ENCODE measurements at regions not wholly inside any gene's neighbourhood (a gene's known extent, or its start where the extent isn't known, plus 50 kb on each side); places are given as distances from the start of the nearest gene placed in this dataset.
"Not testable (repeated sequence)": the region's sequence is repeated elsewhere in the genome, so short reads cannot be mapped to it uniquely, and the experiment has no call there.

- H3K27me3 ChIP-seq (ENCODE audit: control insufficient read depth in 1 of 2, insufficient read depth in 2 of 2, low read length in 2 of 2), result no peaks in the 10 kb centered on the region
- no peak overlapping the region for H3K27ac ChIP-seq (ENCODE audit: low read depth in 2 of 2, low read length in 1 of 2)
- H3K4me1 ChIP-seq (ENCODE audit: control insufficient read depth in 2 of 2, insufficient read depth in 2 of 2, low read length in 1 of 2), result peaks cover 2 to 6% of the 10 kb centered on the region in 2 donors
- no peaks in the 10 kb centered on the region for H3K9me3 ChIP-seq (ENCODE audit: control insufficient read depth in 2 of 2, insufficient read depth in 1 of 2, low read depth in 1 of 2, low read length in 1 of 2)
- H3K36me3 ChIP-seq (ENCODE audit: control insufficient read depth in 2 of 2, insufficient read depth in 2 of 2, low read length in 1 of 2), result no peaks in the 10 kb centered on the region
- H3K4me3 ChIP-seq (ENCODE audit: low read depth in 1 of 2, low read length in 2 of 2), result no peak overlapping the region
- WGBS, 2 donors, result 33 to 44% methylated on average over 4 of the region's 4 CpGs
Observed at GRCh38 chr3:64440498-64440897, 215.2 kb upstream of the PRICKLE2 start.

GRCh38 chr3:64438812-64439211, 213.5 kb upstream of the PRICKLE2 start:
- Histone ChIP-seq H3K27ac (ENCODE audit: low read depth in 2 of 2, low read length in 1 of 2) (no peak overlapping the region), H3K4me1 (ENCODE audit: control insufficient read depth in 2 of 2, insufficient read depth in 2 of 2, low read length in 1 of 2) (peaks cover 0 to 2% of the 10 kb centered on the region in 2 donors), H3K4me3 (ENCODE audit: low read depth in 1 of 2, low read length in 2 of 2) (no peak overlapping the region), H3K9me3 (ENCODE audit: control insufficient read depth in 2 of 2, insufficient read depth in 1 of 2, low read depth in 1 of 2, low read length in 1 of 2) (peaks cover 0 to 3% of the 10 kb centered on the region in 2 donors), H3K27me3 (ENCODE audit: control insufficient read depth in 1 of 2, insufficient read depth in 2 of 2, low read length in 2 of 2) (no peaks in the 10 kb centered on the region), H3K36me3 (ENCODE audit: control insufficient read depth in 2 of 2, insufficient read depth in 2 of 2, low read length in 1 of 2) (no peaks in the 10 kb centered on the region)
- WGBS, 2 donors, result 56 to 64% methylated on average over 7 of the region's 7 CpGs

GRCh38 chr3:64438066-64438465, 212.8 kb upstream of the PRICKLE2 start:
- Histone ChIP-seq H3K4me1 (ENCODE audit: control insufficient read depth in 2 of 2, insufficient read depth in 2 of 2, low read length in 1 of 2) (peaks cover 0 to 2% of the 10 kb centered on the region in 2 donors), H3K36me3 (ENCODE audit: control insufficient read depth in 2 of 2, insufficient read depth in 2 of 2, low read length in 1 of 2) (no peaks in the 10 kb centered on the region), H3K9me3 (ENCODE audit: control insufficient read depth in 2 of 2, insufficient read depth in 1 of 2, low read depth in 1 of 2, low read length in 1 of 2) (peaks cover 0 to 3% of the 10 kb centered on the region in 2 donors), H3K4me3 (ENCODE audit: low read depth in 1 of 2, low read length in 2 of 2) (no peak overlapping the region), H3K27me3 (ENCODE audit: control insufficient read depth in 1 of 2, insufficient read depth in 2 of 2, low read length in 2 of 2) (no peaks in the 10 kb centered on the region), H3K27ac (ENCODE audit: low read depth in 2 of 2, low read length in 1 of 2) (no peak overlapping the region)
- 46 to 73% methylated on average over 1 of the region's 1 CpG for WGBS, 2 donors

- WGBS, 2 donors, result 81 to 83% methylated on average over 5 of the region's 5 CpGs
- no peak overlapping the region for H3K4me3 ChIP-seq (ENCODE audit: low read depth in 1 of 2, low read length in 2 of 2)
- H3K9me3 ChIP-seq (ENCODE audit: control insufficient read depth in 2 of 2, insufficient read depth in 1 of 2, low read depth in 1 of 2, low read length in 1 of 2), result peaks cover 0 to 3% of the 10 kb centered on the region in 2 donors
- no peaks in the 10 kb centered on the region for H3K27me3 ChIP-seq (ENCODE audit: control insufficient read depth in 1 of 2, insufficient read depth in 2 of 2, low read length in 2 of 2)
- H3K4me1 ChIP-seq (ENCODE audit: control insufficient read depth in 2 of 2, insufficient read depth in 2 of 2, low read length in 1 of 2), result peaks cover 0 to 2% of the 10 kb centered on the region in 2 donors
- H3K36me3 ChIP-seq (ENCODE audit: control insufficient read depth in 2 of 2, insufficient read depth in 2 of 2, low read length in 1 of 2), result no peaks in the 10 kb centered on the region
- H3K27ac ChIP-seq (ENCODE audit: low read depth in 2 of 2, low read length in 1 of 2), result no peak overlapping the region
Observed at GRCh38 chr3:64437131-64437530, 211.9 kb upstream of the PRICKLE2 start.

- H3K9me3 ChIP-seq (ENCODE audit: control insufficient read depth in 2 of 2, insufficient read depth in 1 of 2, low read depth in 1 of 2, low read length in 1 of 2); H3K27ac ChIP-seq (ENCODE audit: low read depth in 2 of 2, low read length in 1 of 2); H3K27me3 ChIP-seq (ENCODE audit: control insufficient read depth in 1 of 2, insufficient read depth in 2 of 2, low read length in 2 of 2); H3K36me3 ChIP-seq (ENCODE audit: control insufficient read depth in 2 of 2, insufficient read depth in 2 of 2, low read length in 1 of 2); H3K4me3 ChIP-seq (ENCODE audit: low read depth in 1 of 2, low read length in 2 of 2); H3K4me1 ChIP-seq (ENCODE audit: control insufficient read depth in 2 of 2, insufficient read depth in 2 of 2, low read length in 1 of 2): not testable (repeated sequence)
- 88 to 94% methylated on average over 2 of the region's 2 CpGs for whole genome bisulfite sequencing, 2 donors
Observed at GRCh38 chr3:64435023-64435422, 209.8 kb upstream of the PRICKLE2 start.

- no peaks in the 10 kb centered on the region for H3K36me3 ChIP-seq (ENCODE audit: control insufficient read depth in 2 of 2, insufficient read depth in 2 of 2, low read length in 1 of 2)
- no peaks in the 10 kb centered on the region for H3K4me1 ChIP-seq (ENCODE audit: control insufficient read depth in 2 of 2, insufficient read depth in 2 of 2, low read length in 1 of 2)
- no peak overlapping the region for H3K27ac ChIP-seq (ENCODE audit: low read depth in 2 of 2, low read length in 1 of 2)
- no peak overlapping the region for H3K4me3 ChIP-seq (ENCODE audit: low read depth in 1 of 2, low read length in 2 of 2)
- peaks cover 0 to 5% of the 10 kb centered on the region in 2 donors for H3K9me3 ChIP-seq (ENCODE audit: control insufficient read depth in 2 of 2, insufficient read depth in 1 of 2, low read depth in 1 of 2, low read length in 1 of 2)
- no peaks in the 10 kb centered on the region for H3K27me3 ChIP-seq (ENCODE audit: control insufficient read depth in 1 of 2, insufficient read depth in 2 of 2, low read length in 2 of 2)
- 78 to 89% methylated on average over 3 of the region's 3 CpGs for WGBS, 2 donors
Observed at GRCh38 chr3:64432870-64433269, 207.6 kb upstream of the PRICKLE2 start.

- H3K4me3 ChIP-seq (ENCODE audit: low read depth in 1 of 2, low read length in 2 of 2), result no peak overlapping the region
- no peak overlapping the region for H3K27ac ChIP-seq (ENCODE audit: low read depth in 2 of 2, low read length in 1 of 2)
- peaks cover 0 to 5% of the 10 kb centered on the region in 2 donors for H3K9me3 ChIP-seq (ENCODE audit: control insufficient read depth in 2 of 2, insufficient read depth in 1 of 2, low read depth in 1 of 2, low read length in 1 of 2)
- WGBS, 2 donors, result 70 to 75% methylated on average over 6 of the region's 6 CpGs
- H3K36me3 ChIP-seq (ENCODE audit: control insufficient read depth in 2 of 2, insufficient read depth in 2 of 2, low read length in 1 of 2), result no peaks in the 10 kb centered on the region
- no peaks in the 10 kb centered on the region for H3K4me1 ChIP-seq (ENCODE audit: control insufficient read depth in 2 of 2, insufficient read depth in 2 of 2, low read length in 1 of 2)
- H3K27me3 ChIP-seq (ENCODE audit: control insufficient read depth in 1 of 2, insufficient read depth in 2 of 2, low read length in 2 of 2), result no peaks in the 10 kb centered on the region
Observed at GRCh38 chr3:64431526-64432091, 206.3 kb upstream of the PRICKLE2 start.

- Histone ChIP-seq H3K4me3 (ENCODE audit: low read depth in 1 of 2, low read length in 2 of 2) (no peak overlapping the region), H3K27ac (ENCODE audit: low read depth in 2 of 2, low read length in 1 of 2) (no peak overlapping the region), H3K9me3 (ENCODE audit: control insufficient read depth in 2 of 2, insufficient read depth in 1 of 2, low read depth in 1 of 2, low read length in 1 of 2) (peaks cover 0 to 2% of the 10 kb centered on the region in 2 donors), H3K4me1 (ENCODE audit: control insufficient read depth in 2 of 2, insufficient read depth in 2 of 2, low read length in 1 of 2) (no peaks in the 10 kb centered on the region), H3K36me3 (ENCODE audit: control insufficient read depth in 2 of 2, insufficient read depth in 2 of 2, low read length in 1 of 2) (no peaks in the 10 kb centered on the region), H3K27me3 (ENCODE audit: control insufficient read depth in 1 of 2, insufficient read depth in 2 of 2, low read length in 2 of 2) (peaks cover 0 to 2% of the 10 kb centered on the region in 2 donors)
- WGBS, 2 donors, result 68 to 73% methylated on average over 3 of the region's 3 CpGs
Observed at GRCh38 chr3:64427671-64428070, 202.4 kb upstream of the PRICKLE2 start.

- 62 to 72% methylated on average over 3 of the region's 3 CpGs for WGBS, 2 donors
- Histone ChIP-seq H3K27me3 (ENCODE audit: control insufficient read depth in 1 of 2, insufficient read depth in 2 of 2, low read length in 2 of 2) (peaks cover 0 to 2% of the 10 kb centered on the region in 2 donors), H3K9me3 (ENCODE audit: control insufficient read depth in 2 of 2, insufficient read depth in 1 of 2, low read depth in 1 of 2, low read length in 1 of 2) (peaks cover 0 to 2% of the 10 kb centered on the region in 2 donors), H3K4me3 (ENCODE audit: low read depth in 1 of 2, low read length in 2 of 2) (no peak overlapping the region), H3K36me3 (ENCODE audit: control insufficient read depth in 2 of 2, insufficient read depth in 2 of 2, low read length in 1 of 2) (no peaks in the 10 kb centered on the region), H3K27ac (ENCODE audit: low read depth in 2 of 2, low read length in 1 of 2) (no peak overlapping the region), H3K4me1 (ENCODE audit: control insufficient read depth in 2 of 2, insufficient read depth in 2 of 2, low read length in 1 of 2) (no peaks in the 10 kb centered on the region)
Observed at GRCh38 chr3:64426551-64426950, 201.3 kb upstream of the PRICKLE2 start.

GRCh38 chr3:64422932-64423331, 197.7 kb upstream of the PRICKLE2 start:
- H3K4me1 ChIP-seq (ENCODE audit: control insufficient read depth in 2 of 2, insufficient read depth in 2 of 2, low read length in 1 of 2), result peaks cover 0 to under 1% of the 10 kb centered on the region in 2 donors
- no peaks in the 10 kb centered on the region for H3K36me3 ChIP-seq (ENCODE audit: control insufficient read depth in 2 of 2, insufficient read depth in 2 of 2, low read length in 1 of 2)
- no peak overlapping the region for H3K4me3 ChIP-seq (ENCODE audit: low read depth in 1 of 2, low read length in 2 of 2)
- H3K27me3 ChIP-seq (ENCODE audit: control insufficient read depth in 1 of 2, insufficient read depth in 2 of 2, low read length in 2 of 2), result peaks cover 0 to 2% of the 10 kb centered on the region in 2 donors
- 79 to 80% methylated on average over 4 of the region's 4 CpGs for WGBS, 2 donors
- no peak overlapping the region for H3K27ac ChIP-seq (ENCODE audit: low read depth in 2 of 2, low read length in 1 of 2)
- H3K9me3 ChIP-seq (ENCODE audit: control insufficient read depth in 2 of 2, insufficient read depth in 1 of 2, low read depth in 1 of 2, low read length in 1 of 2), result no peaks in the 10 kb centered on the region

Data from esophagus (tissue), 2 donors.